H1 (cell line): ENCODE measurements at regions not wholly inside any gene's neighbourhood (a gene's known extent, or its start where the extent isn't known, plus 50 kb on each side); places are given as distances from the start of the nearest gene placed in this dataset.
A peak's percentile ranks its signal among the peaks of the same experiment; 100 is the strongest.

Experiments used
- CTCF ChIA-PET: fragments of 300-600 bp; sonication (Branson Sonifier 250); formaldehyde crosslinking; loops from one replicate; lab custom pipeline; 2021; ENCODE audit not compliant: partially characterized antibody; lab: Charles Lee
- POLR2A ChIA-PET: fragments of 300-600 bp; sonication (Branson Sonifier 250); formaldehyde crosslinking; loops from one replicate; lab custom pipeline; 2021; ENCODE audit warnings: inconsistent platforms; ENCODE audit not compliant: partially characterized antibody; lab: Charles Lee
- DNase-seq, 2 experiments: peaks; one replicate each; pipeline versions ENCODE4 v3.0.0 to v3.0.0-alpha.2; 2010 to 2022; ENCODE audit warnings: low spot score in 2 of 2, low read depth in 1 of 2, mixed read lengths in 1 of 2
- FAIRE-seq: peaks from 2 replicates; lab custom pipeline; 2011; peaks lifted over from hg19 to GRCh38; lab: Jason Lieb, UNC
- H2AFZ ChIP-seq: 2 replicates; pipeline ENCODE4 v1.8.1; 2012; ENCODE audit warnings: low read length, inconsistent platforms
- H2AK5ac ChIP-seq: 2 replicates; pipeline ENCODE4 v1.6.1; 2013; ENCODE audit warnings: low read depth, low read length
- H2BK120ac ChIP-seq: replicated peaks from 2 replicates; pipeline ENCODE3; 2013; ENCODE audit warnings: low read depth, low read length, inconsistent platforms
- H2BK12ac ChIP-seq: 2 replicates; pipeline ENCODE4 v1.6.1; 2013; ENCODE audit warnings: low read depth, low read length
- H2BK15ac ChIP-seq: 2 replicates; pipeline ENCODE4 v1.6.1; 2013; ENCODE audit warnings: low read length
- H2BK20ac ChIP-seq: 2 replicates; pipeline ENCODE4 v1.6.1; 2013; ENCODE audit warnings: low read length
- H2BK5ac ChIP-seq: 2 replicates; pipeline ENCODE4 v1.6.1; 2013; ENCODE audit warnings: low read depth, low read length
- H3K14ac ChIP-seq: 2 replicates; pipeline ENCODE4 v1.6.1; 2013; ENCODE audit warnings: inconsistent platforms; ENCODE audit not compliant: insufficient read length
- H3K18ac ChIP-seq: 2 replicates; pipeline ENCODE4 v1.6.1; 2013; ENCODE audit warnings: low read length; ENCODE audit errors: extremely low read depth
- H3K23ac ChIP-seq: 2 replicates; pipeline ENCODE4 v1.6.1; 2013; ENCODE audit warnings: inconsistent platforms; ENCODE audit not compliant: insufficient read length
- H3K23me2 ChIP-seq: 2 replicates; pipeline ENCODE4 v1.6.1; 2013; ENCODE audit warnings: low read depth, low read length
- H3K27ac ChIP-seq: 2 replicates; pipeline ENCODE4 v1.6.1; 2011; ENCODE audit warnings: low read depth, low read length, inconsistent platforms
- H3K27me3 ChIP-seq, 4 experiments: replicated peaks in 1 of 4; 1 replicate in 1 of 4; 2 replicates in 3 of 4; pipeline versions ENCODE4 v1.6.1 to v1.8.1; 2011 to 2013; ENCODE audit warnings: low read length in 3 of 4, mild to moderate bottlenecking in 3 of 4, inconsistent platforms in 2 of 4, mixed read lengths in 2 of 4, moderate library complexity in 1 of 4; ENCODE audit not compliant: control insufficient read depth in 3 of 4, insufficient read depth in 3 of 4; ENCODE audit errors: extremely low read depth in 1 of 4
- H3K36me3 ChIP-seq, 4 experiments: 2 replicates each; pipeline versions ENCODE4 v1.6.1 to v1.8.1; 2011 to 2013; ENCODE audit warnings: mild to moderate bottlenecking in 4 of 4, low read length in 3 of 4, moderate library complexity in 2 of 4, control low read depth in 1 of 4, inconsistent platforms in 1 of 4; ENCODE audit not compliant: insufficient read depth in 4 of 4, control insufficient read depth in 2 of 4
- H3K4ac ChIP-seq: replicated peaks from 2 replicates; pipeline ENCODE3; 2013; ENCODE audit warnings: low read length, low read depth, mixed read lengths, inconsistent platforms; ENCODE audit not compliant: insufficient read length
- H3K4me1 ChIP-seq, 4 experiments: replicated peaks in 1 of 4; 1 replicate in 1 of 4; 2 replicates in 3 of 4; pipeline versions ENCODE4 v1.6.1 to v1.8.1; 2011 to 2013; ENCODE audit warnings: low read length in 3 of 4, inconsistent platforms in 2 of 4, mixed read lengths in 1 of 4; ENCODE audit not compliant: insufficient read depth in 4 of 4, control insufficient read depth in 3 of 4
- H3K4me2 ChIP-seq, 2 experiments: 2 replicates each; pipeline versions ENCODE4 v1.6.1 to v1.8.1; 2011 to 2013; ENCODE audit warnings: low read depth in 2 of 2, low read length in 2 of 2, control low read depth in 1 of 2, inconsistent platforms in 1 of 2, mild to moderate bottlenecking in 1 of 2; ENCODE audit not compliant: insufficient read depth in 1 of 2
- H3K4me3 ChIP-seq, 4 experiments: fragments of 200-600, 300-600 bp in 1 of 4; sonication (generic), shearing (Covaris generic), sonication (Bioruptor Twin) in 1 of 4; 2 replicates each; pipeline versions ENCODE4 v1.5.1 to v1.8.1; 2011 to 2016; ENCODE audit warnings: low read length in 4 of 4, low read depth in 3 of 4, control low read depth in 2 of 4, inconsistent platforms in 2 of 4, mild to moderate bottlenecking in 2 of 4, mixed read lengths in 1 of 4, moderate library complexity in 1 of 4; ENCODE audit not compliant: insufficient read depth in 2 of 4; ENCODE audit errors: extremely low read depth in 1 of 4
- H3K56ac ChIP-seq: replicated peaks from 2 replicates; pipeline ENCODE3; 2013; ENCODE audit warnings: low read depth, mild to moderate bottlenecking, mixed read lengths, low read length, inconsistent platforms; ENCODE audit not compliant: insufficient read length
- H3K79me1 ChIP-seq: 2 replicates; pipeline ENCODE4 v1.6.1; 2013; ENCODE audit warnings: low read depth, low read length, control low read depth
- H3K79me2 ChIP-seq, 2 experiments: 2 replicates each; pipeline versions ENCODE4 v1.6.1 to v1.8.1; 2012 to 2013; ENCODE audit warnings: low read length in 2 of 2, mild to moderate bottlenecking in 2 of 2, inconsistent platforms in 1 of 2; ENCODE audit not compliant: insufficient read depth in 2 of 2, control insufficient read depth in 1 of 2
- H3K9ac ChIP-seq, 4 experiments: replicated peaks in 1 of 4; 1 replicate in 1 of 4; 2 replicates in 3 of 4; pipeline versions ENCODE4 v1.6.1 to v1.8.1; 2011 to 2013; ENCODE audit warnings: low read depth in 3 of 4, low read length in 3 of 4, control low read depth in 2 of 4, mild to moderate bottlenecking in 2 of 4, moderate library complexity in 2 of 4, inconsistent platforms in 1 of 4; ENCODE audit errors: extremely low read depth in 1 of 4
- H3K9me3 ChIP-seq, 2 experiments: 2 replicates each; pipeline versions ENCODE4 v1.6.1 to v1.8.1; 2012 to 2013; ENCODE audit warnings: mild to moderate bottlenecking in 2 of 2, moderate library complexity in 2 of 2, control low read depth in 1 of 2, inconsistent platforms in 1 of 2, low read depth in 1 of 2, low read length in 1 of 2, mixed read lengths in 1 of 2; ENCODE audit not compliant: insufficient read depth in 2 of 2
- H4K20me1 ChIP-seq, 2 experiments: replicated peaks in 1 of 2; 2 replicates each; pipeline versions ENCODE3 to v1.8.1; 2011 to 2013; ENCODE audit warnings: inconsistent platforms in 2 of 2, low read length in 2 of 2, mild to moderate bottlenecking in 1 of 2; ENCODE audit not compliant: insufficient read depth in 2 of 2, control insufficient read depth in 1 of 2
- H4K5ac ChIP-seq: 2 replicates; pipeline ENCODE4 v1.6.1; 2013; ENCODE audit warnings: low read length, low read depth, mixed read lengths, inconsistent platforms; ENCODE audit not compliant: insufficient read length
- H4K8ac ChIP-seq: 2 replicates; pipeline ENCODE4 v1.8.0; 2013; ENCODE audit warnings: mild to moderate bottlenecking, moderate library complexity, low read length, inconsistent platforms; ENCODE audit not compliant: insufficient read depth; ENCODE audit errors: extremely low read depth
- H4K91ac ChIP-seq: replicated peaks from 2 replicates; pipeline ENCODE3; 2013; ENCODE audit warnings: low read length, mixed read lengths, inconsistent platforms; ENCODE audit not compliant: insufficient read length
- HDAC6 ChIP-seq: IDR thresholded peaks from one replicate; pipeline ENCODE4 v1.7.1; 2012; ENCODE audit warnings: low read depth, mild to moderate bottlenecking, inconsistent platforms, low read length, moderate library complexity
- MAFK ChIP-seq: IDR thresholded peaks from 2 replicates; pipeline ENCODE4 v1.6.1; 2012; ENCODE audit warnings: low read depth, mild to moderate bottlenecking, improper control_type of control experiment, low read length
- POU5F1 ChIP-seq: IDR thresholded peaks from 2 replicates; pipeline ENCODE4 v1.6.1; 2011; ENCODE audit warnings: low read depth, mild to moderate bottlenecking, low read length, moderate library complexity
- SP2 ChIP-seq: IDR thresholded peaks from 2 replicates; pipeline ENCODE4 v1.6.1; 2012; ENCODE audit warnings: mild to moderate bottlenecking, low read length, inconsistent platforms
- WGBS, 2 experiments: shearing (Covaris generic) in 1 of 2; methylation state at CpG; one replicate each; pipeline versions ENCODE4 v1.1.6 to v1.1.7; 2013 to 2015; ENCODE audit warnings: low lambda C conversion rate in 2 of 2, mixed read lengths in 2 of 2, inconsistent platforms in 1 of 2, low coverage in 1 of 2, missing lambda C conversion rate in 1 of 2; ENCODE audit not compliant: insufficient replicate concordance in 2 of 2, insufficient coverage in 1 of 2, insufficient read length in 1 of 2; ENCODE audit errors: extremely low coverage in 1 of 2, missing lambda C conversion rate in 1 of 2; 5-methylcytosine and 5-hydroxymethylcytosine counted together

- TF ChIP-seq SP2 (no peak), POU5F1 (no peak), MAFK (no peak), HDAC6 (no peak)
- H3K23me2 ChIP-seq: no peaks in the 10 kb centered on the region
- ChIA-PET CTCF (no interaction called here), POLR2A (interaction anchor here (1.2 kb wide), 1 partner anchor 10 kb away, joined by 3 read pairs; no protein-coding TSS in a partner anchor)
- H3K4me3 ChIP-seq: no peak overlapping the region
- no peak overlapping the region for H2AK5ac ChIP-seq
- no peak for FAIRE-seq
- H3K18ac ChIP-seq: no peak overlapping the region
- no peak overlapping the region for H2BK5ac ChIP-seq
- 88% methylated on average over 10 of the region's 10 CpGs; no CpG with 5 or more reads in 1 of the 2 experiments for WGBS, 2 experiments
- no peak overlapping the region for H4K91ac ChIP-seq
- no peaks in the 10 kb centered on the region for H3K9me3 ChIP-seq
- no peaks in the 10 kb centered on the region for H3K79me1 ChIP-seq
- H3K23ac ChIP-seq: no peak overlapping the region
- H3K56ac ChIP-seq: no peak overlapping the region
- DNase-seq: no peak
- H3K36me3 ChIP-seq: no peaks in the 10 kb centered on the region
- H2BK15ac ChIP-seq: no peak overlapping the region
- no peak overlapping the region for H2BK20ac ChIP-seq
- no peaks in the 10 kb centered on the region for H3K79me2 ChIP-seq
- H3K4ac ChIP-seq: no peak overlapping the region
- H3K27me3 ChIP-seq: no peaks in the 10 kb centered on the region
- no peak overlapping the region for H2BK12ac ChIP-seq
- H3K27ac ChIP-seq: no peak overlapping the region
- H3K14ac ChIP-seq: no peak overlapping the region
- peaks cover 0 to 4% (median 0%) of the 10 kb centered on the region in 4 experiments; a peak in 1 of 7 replicates for H3K4me1 ChIP-seq
- H3K9ac ChIP-seq: no peak overlapping the region
- H4K5ac ChIP-seq: no peak overlapping the region
- H2AFZ ChIP-seq: peak overlapping the region; percentile 42; the same call in 1 of the 2 replicates
- no peak overlapping the region for H4K8ac ChIP-seq
- no peaks in the 10 kb centered on the region for H4K20me1 ChIP-seq
- H2BK120ac ChIP-seq: no peak overlapping the region
- H3K4me2 ChIP-seq: no peak overlapping the region
Observed at GRCh38 chr1:82161700-82162141, 361.0 kb downstream of the ADGRL2 start.
